H1 (cell line): ENCODE measurements at regions not wholly inside any gene's neighbourhood (a gene's known extent, or its start where the extent isn't known, plus 50 kb on each side); places are given as distances from the start of the nearest gene placed in this dataset.

Experiments
- EZH2 ChIP-seq: fragments of 200-600 bp; sonication (generic); IDR thresholded peaks from 2 replicates; pipeline ENCODE4 v1.7.1; 2012; ENCODE audit warnings: low read depth, mild to moderate bottlenecking, moderate library complexity, low read length, inconsistent platforms; ENCODE audit not compliant: severe bottlenecking
- FOSL1 ChIP-seq: IDR thresholded peaks from 2 replicates; pipeline ENCODE4 v1.6.1; 2011; ENCODE audit warnings: mild to moderate bottlenecking, low read depth, low read length, moderate library complexity; ENCODE audit not compliant: insufficient read depth
- JUND ChIP-seq: IDR thresholded peaks from 2 replicates; pipeline ENCODE4 v1.6.1; 2011; ENCODE audit warnings: mild to moderate bottlenecking, improper control_type of control experiment, low read length
- NRF1 ChIP-seq: IDR thresholded peaks from 2 replicates; pipeline ENCODE4 v1.6.1; 2011; ENCODE audit warnings: mild to moderate bottlenecking, low read depth, low read length, improper control_type of control experiment
- POLR2AphosphoS5 ChIP-seq: IDR thresholded peaks from 2 replicates; pipeline ENCODE4 v1.6.1; 2011; ENCODE audit warnings: low read depth, low read length
- SP1 ChIP-seq: IDR thresholded peaks from 2 replicates; pipeline ENCODE4 v1.6.1; 2011; ENCODE audit warnings: low read depth, low read length
- ZNF274 ChIP-seq: IDR thresholded peaks from 2 replicates; pipeline ENCODE4 v1.7.0; 2012; ENCODE audit warnings: low read length, borderline replicate concordance; ENCODE audit errors: extremely low read depth
- TF ChIP-seq, protein P1 (sequence below), 3 experiments: IDR thresholded peaks; 1 replicate in 2 of 3; 2 replicates in 1 of 3; pipeline versions ENCODE4 v1.5.1 to v1.6.1; 2011; ENCODE audit warnings: low read length in 3 of 3, mild to moderate bottlenecking in 3 of 3, inconsistent platforms in 2 of 3, low read depth in 1 of 3, moderate library complexity in 1 of 3; ENCODE audit not compliant: insufficient read depth in 1 of 3; ENCODE audit errors: control extremely low read depth in 1 of 3

DNA sequence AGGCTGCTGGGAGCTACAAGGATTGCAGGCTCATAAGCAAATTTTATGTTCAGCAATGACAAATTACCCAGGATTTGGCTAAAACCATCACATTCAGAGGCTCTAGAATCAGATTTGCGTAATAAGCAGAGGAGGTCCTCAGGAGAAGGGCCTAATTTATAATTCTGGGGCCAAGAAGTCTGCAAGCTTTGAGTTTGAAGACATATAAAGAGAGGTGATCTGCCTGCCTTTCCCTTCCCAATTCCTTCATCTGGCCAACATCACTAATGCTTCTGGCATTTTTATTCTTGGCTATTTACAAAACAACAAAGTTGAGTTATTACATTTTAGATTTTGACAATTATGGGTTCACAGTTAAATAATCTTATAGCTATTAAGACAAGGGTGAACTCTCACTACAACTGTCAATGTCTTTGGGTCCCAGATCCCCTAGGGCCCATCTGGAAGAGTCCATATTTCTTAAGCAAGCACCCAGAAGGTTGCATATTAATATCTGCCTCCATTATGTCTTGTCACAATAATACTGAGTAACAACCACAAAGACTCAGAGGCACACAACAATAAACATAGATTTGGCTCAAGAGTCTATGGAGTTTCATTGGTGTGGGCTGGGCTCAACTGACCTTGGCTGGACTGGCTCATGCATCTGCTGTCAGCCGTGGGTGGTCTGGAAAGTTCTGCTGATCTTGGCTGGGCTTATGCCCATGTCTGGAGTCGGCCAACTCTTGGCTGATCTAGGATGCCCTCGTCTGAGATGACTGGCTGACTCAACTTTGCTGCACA, 67.2 kb upstream of the CD82 start:
- TF ChIP-seq, protein P1, sequence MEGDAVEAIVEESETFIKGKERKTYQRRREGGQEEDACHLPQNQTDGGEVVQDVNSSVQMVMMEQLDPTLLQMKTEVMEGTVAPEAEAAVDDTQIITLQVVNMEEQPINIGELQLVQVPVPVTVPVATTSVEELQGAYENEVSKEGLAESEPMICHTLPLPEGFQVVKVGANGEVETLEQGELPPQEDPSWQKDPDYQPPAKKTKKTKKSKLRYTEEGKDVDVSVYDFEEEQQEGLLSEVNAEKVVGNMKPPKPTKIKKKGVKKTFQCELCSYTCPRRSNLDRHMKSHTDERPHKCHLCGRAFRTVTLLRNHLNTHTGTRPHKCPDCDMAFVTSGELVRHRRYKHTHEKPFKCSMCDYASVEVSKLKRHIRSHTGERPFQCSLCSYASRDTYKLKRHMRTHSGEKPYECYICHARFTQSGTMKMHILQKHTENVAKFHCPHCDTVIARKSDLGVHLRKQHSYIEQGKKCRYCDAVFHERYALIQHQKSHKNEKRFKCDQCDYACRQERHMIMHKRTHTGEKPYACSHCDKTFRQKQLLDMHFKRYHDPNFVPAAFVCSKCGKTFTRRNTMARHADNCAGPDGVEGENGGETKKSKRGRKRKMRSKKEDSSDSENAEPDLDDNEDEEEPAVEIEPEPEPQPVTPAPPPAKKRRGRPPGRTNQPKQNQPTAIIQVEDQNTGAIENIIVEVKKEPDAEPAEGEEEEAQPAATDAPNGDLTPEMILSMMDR (IDR thresholded peaks at IDR 0.05; ENCODE audit: control extremely low read depth in 1 of 3, insufficient read depth in 1 of 3, low read depth in 1 of 3, low read length in 3 of 3) = no peak
- TF ChIP-seq SP1 (no peak), NRF1 (no peak), JUND (no peak), POLR2AphosphoS5 (no peak), EZH2 (no peak), ZNF274 (no peak), FOSL1 (no peak)
